ENCODE measurements at regions not wholly inside any gene's neighbourhood (a gene's known extent, or its start where the extent isn't known, plus 50 kb on each side); places are given as distances from the start of the nearest gene placed in this dataset.
"Not testable (repeated sequence)": the region's sequence is repeated elsewhere in the genome, so short reads cannot be mapped to it uniquely, and the experiment has no call there.

GRCh38 chr10:4162571-4163286 lies 377.7 kb upstream of the KLF6 start:
- no peaks in the 10 kb centered on the region for H3K4me1 ChIP-seq (replicated peaks)
- no peak for DNase-seq (ENCODE audit: low read depth in 1 of 2, low spot score in 2 of 2)
- no peak overlapping the region for H3K4me3 ChIP-seq
- H3K27ac ChIP-seq: no peak overlapping the region
- no peaks in the 10 kb centered on the region for H3K36me3 ChIP-seq
- no peaks in the 10 kb centered on the region for H3K9me3 ChIP-seq (replicated peaks)
- H3K27me3 ChIP-seq (replicated peaks): no peaks in the 10 kb centered on the region

DNA sequence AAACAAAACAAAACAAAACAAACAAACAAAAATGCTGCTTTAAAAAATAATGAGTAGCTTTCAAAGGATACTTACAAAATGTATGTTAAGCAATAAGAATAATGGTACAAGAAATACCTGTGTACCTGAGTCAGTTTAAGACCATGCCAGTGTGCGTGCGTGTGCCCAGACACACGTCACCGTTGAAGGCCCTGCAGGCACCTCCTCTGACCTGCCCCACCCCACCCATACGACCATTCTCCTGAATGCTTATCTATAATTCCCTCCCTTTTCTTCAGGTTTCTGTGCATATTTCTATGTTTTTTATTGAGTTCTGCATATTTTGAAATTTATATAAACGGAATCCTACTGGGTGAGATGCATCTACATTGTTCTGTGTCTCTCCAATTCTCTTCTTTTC lies 374.2 kb upstream of the KLF6 start:
- Histone ChIP-seq H3K4me3 (no peak overlapping the region), H3K9me3 (replicated peaks) (no peaks in the 10 kb centered on the region), H3K27me3 (replicated peaks) (no peaks in the 10 kb centered on the region), H3K36me3 (no peaks in the 10 kb centered on the region), H3K27ac (no peak overlapping the region), H3K4me1 (replicated peaks) (no peaks in the 10 kb centered on the region)
- DNase-seq (ENCODE audit: low read depth in 1 of 2, low spot score in 2 of 2): no peak

GRCh38 chr10:4154191-4154715 lies 369.2 kb upstream of the KLF6 start:
- Histone ChIP-seq H3K4me3 (no peak overlapping the region), H3K27ac (no peak overlapping the region), H3K4me1 (replicated peaks) (no peaks in the 10 kb centered on the region), H3K27me3 (replicated peaks) (no peaks in the 10 kb centered on the region), H3K36me3 (no peaks in the 10 kb centered on the region), H3K9me3 (replicated peaks) (no peaks in the 10 kb centered on the region)
- DNase-seq (ENCODE audit: low read depth in 1 of 2, low spot score in 2 of 2): no peak

GRCh38 chr10:4151466-4151865 lies 366.5 kb upstream of the KLF6 start:
- Histone ChIP-seq H3K27me3 (replicated peaks) (no peaks in the 10 kb centered on the region), H3K36me3 (no peaks in the 10 kb centered on the region), H3K27ac (no peak overlapping the region), H3K4me1 (replicated peaks) (no peaks in the 10 kb centered on the region), H3K4me3 (no peak overlapping the region), H3K9me3 (replicated peaks) (no peaks in the 10 kb centered on the region)
- DNase-seq (ENCODE audit: low read depth in 1 of 2, low spot score in 2 of 2): no peak

GRCh38 chr10:4150676-4151075 lies 365.7 kb upstream of the KLF6 start:
- no peak overlapping the region for H3K27ac ChIP-seq
- H3K4me3 ChIP-seq: no peak overlapping the region
- no peaks in the 10 kb centered on the region for H3K27me3 ChIP-seq (replicated peaks)
- DNase-seq (ENCODE audit: low read depth in 1 of 2, low spot score in 2 of 2): no peak
- no peaks in the 10 kb centered on the region for H3K36me3 ChIP-seq
- no peaks in the 10 kb centered on the region for H3K9me3 ChIP-seq (replicated peaks)
- no peaks in the 10 kb centered on the region for H3K4me1 ChIP-seq (replicated peaks)

DNA sequence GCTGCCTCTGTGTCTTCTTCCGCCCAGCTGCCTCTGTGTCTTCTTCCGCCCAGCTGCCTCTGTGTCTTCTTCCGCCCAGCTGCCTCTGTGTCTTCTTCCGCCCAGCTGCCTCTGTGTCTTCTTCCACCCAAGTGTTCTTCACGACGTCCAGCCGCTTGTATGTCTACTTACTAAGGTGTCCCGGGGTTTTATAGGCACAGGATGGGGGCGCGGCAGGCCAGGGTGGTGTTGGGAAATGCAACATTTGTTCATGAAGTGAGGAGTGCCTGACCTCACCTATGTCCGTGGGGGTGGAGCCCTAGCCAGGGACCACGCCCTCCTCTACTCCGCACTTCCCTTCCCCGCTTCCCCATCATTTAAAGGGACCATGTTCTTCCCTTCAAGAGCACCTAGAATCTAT lies 364.5 kb upstream of the KLF6 start:
- not testable (repeated sequence) for H3K9me3 ChIP-seq (replicated peaks); DNase-seq (ENCODE audit: low read depth in 1 of 2, low spot score in 2 of 2); H3K27ac ChIP-seq; H3K4me3 ChIP-seq; H3K4me1 ChIP-seq (replicated peaks); H3K36me3 ChIP-seq; H3K27me3 ChIP-seq (replicated peaks)

DNA sequence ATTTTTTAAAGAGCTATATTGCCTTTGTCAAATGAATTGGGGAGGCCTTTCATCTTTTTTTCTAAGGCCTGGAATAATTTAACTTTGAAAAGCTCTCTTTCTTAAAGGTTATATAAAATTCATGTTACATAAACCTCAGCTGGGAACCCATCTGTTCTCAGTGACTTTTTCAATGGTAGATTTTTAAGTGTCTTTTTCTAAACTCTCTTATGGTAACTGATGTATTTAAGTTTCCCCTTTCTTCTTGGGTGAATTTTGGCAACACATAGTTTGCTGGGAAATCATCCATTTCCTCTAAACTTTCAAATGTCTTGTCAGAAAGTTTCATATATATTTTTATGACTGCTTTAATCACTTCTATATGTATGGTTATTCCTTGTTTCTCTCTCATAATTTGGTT lies 362.2 kb upstream of the KLF6 start:
- Histone ChIP-seq H3K4me3 (no peak overlapping the region), H3K4me1 (replicated peaks) (peaks cover 6% of the 10 kb centered on the region), H3K36me3 (no peaks in the 10 kb centered on the region), H3K27ac (no peak overlapping the region), H3K27me3 (replicated peaks) (no peaks in the 10 kb centered on the region), H3K9me3 (replicated peaks) (no peaks in the 10 kb centered on the region)
- no peak for DNase-seq (ENCODE audit: low read depth in 1 of 2, low spot score in 2 of 2)

- H3K36me3 ChIP-seq: no peaks in the 10 kb centered on the region
- no peaks in the 10 kb centered on the region for H3K9me3 ChIP-seq (replicated peaks)
- no peaks in the 10 kb centered on the region for H3K27me3 ChIP-seq (replicated peaks)
- H3K4me3 ChIP-seq: no peak overlapping the region
- H3K4me1 ChIP-seq (replicated peaks): peaks cover 6% of the 10 kb centered on the region
- H3K27ac ChIP-seq: no peak overlapping the region
- DNase-seq (ENCODE audit: low read depth in 1 of 2, low spot score in 2 of 2): no peak
Measured at GRCh38 chr10:4144817-4145216, 359.8 kb upstream of the KLF6 start.

DNA sequence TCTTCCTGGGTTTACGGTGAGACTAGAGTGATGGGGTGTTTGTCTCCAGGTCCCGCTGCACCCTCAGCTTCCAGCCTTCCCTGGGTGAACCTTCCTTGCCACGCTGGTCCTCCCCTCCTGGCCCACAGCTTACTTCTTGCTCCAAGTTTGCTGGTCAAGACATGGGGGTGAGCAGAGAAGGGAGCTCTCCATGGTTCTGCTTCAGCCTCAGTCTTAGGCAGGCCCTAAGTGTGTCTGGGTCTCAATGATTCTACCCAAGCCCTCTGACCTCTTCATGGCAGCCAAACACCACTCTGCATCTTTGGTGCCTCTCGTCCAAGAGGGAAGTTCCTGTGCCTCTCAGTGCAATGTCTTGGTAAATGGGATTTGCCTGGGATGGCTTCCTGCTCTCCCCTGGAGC lies 356.5 kb upstream of the KLF6 start:
- Histone ChIP-seq H3K9me3 (replicated peaks) (no peaks in the 10 kb centered on the region), H3K36me3 (no peaks in the 10 kb centered on the region), H3K4me3 (no peak overlapping the region), H3K4me1 (replicated peaks) (peaks cover 6% of the 10 kb centered on the region), H3K27ac (no peak overlapping the region), H3K27me3 (replicated peaks) (no peaks in the 10 kb centered on the region)
- DNase-seq (ENCODE audit: low read depth in 1 of 2, low spot score in 2 of 2): peak in 1 of 2 experiments; percentile 11

DNA sequence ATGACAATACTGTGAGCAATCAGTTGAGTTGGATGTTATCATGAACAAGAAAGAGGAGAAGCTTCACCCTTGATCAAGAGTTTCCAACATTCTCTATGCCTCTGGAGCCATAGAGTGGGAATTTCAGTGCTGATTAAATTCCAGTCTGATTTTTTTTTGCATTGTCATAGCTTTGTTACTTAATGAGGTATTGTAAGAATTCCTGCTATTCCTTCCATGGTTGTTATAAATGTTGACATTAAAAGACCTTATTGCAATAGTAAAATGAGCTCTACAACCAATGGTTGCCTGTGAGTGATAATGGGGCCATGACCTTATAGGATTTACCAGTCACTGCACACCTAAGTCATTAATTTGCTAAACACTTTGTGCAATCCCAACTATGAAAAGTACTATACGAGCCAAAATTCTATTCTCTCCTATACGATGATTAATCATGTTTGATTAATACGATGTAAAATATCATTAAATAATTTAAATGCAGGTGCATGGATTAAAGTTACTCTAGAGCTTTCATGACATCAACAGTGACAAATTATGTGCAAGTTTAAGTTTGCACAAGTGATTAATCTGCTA lies 353.2 kb upstream of the KLF6 start:
- no peak for DNase-seq (ENCODE audit: low read depth in 1 of 2, low spot score in 2 of 2)
- Histone ChIP-seq H3K27ac (no peak overlapping the region), H3K4me3 (no peak overlapping the region), H3K27me3 (replicated peaks) (no peaks in the 10 kb centered on the region), H3K4me1 (replicated peaks) (no peaks in the 10 kb centered on the region), H3K9me3 (replicated peaks) (no peaks in the 10 kb centered on the region), H3K36me3 (no peaks in the 10 kb centered on the region)

- DNase-seq (ENCODE audit: low read depth in 1 of 2, low spot score in 2 of 2): no peak
- H3K4me3 ChIP-seq: no peak overlapping the region
- H3K36me3 ChIP-seq: no peaks in the 10 kb centered on the region
- no peaks in the 10 kb centered on the region for H3K27me3 ChIP-seq (replicated peaks)
- peaks cover 3% of the 10 kb centered on the region for H3K4me1 ChIP-seq (replicated peaks)
- no peaks in the 10 kb centered on the region for H3K9me3 ChIP-seq (replicated peaks)
- H3K27ac ChIP-seq: no peak overlapping the region
Measured at GRCh38 chr10:4137299-4137698, 352.3 kb upstream of the KLF6 start.

DNA sequence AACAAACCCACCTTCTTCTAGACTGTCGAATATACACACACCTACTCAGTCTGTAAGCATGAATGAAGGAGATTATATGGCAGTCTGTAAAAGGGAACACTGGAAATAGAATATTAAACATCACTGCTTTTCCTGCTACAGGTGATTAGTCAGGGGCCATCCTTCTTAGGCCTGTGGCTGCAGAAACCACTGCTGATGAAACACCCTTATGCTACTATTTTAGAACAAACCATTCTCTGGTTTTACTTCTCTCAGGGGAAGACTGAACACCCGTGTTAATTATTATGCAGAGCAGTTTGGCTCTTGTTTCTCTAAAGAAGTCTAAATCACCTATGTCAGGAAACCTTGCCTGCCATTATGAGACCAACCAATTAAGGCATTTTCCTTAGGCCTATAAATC lies 351.1 kb upstream of the KLF6 start:
- Histone ChIP-seq H3K27me3 (replicated peaks) (no peaks in the 10 kb centered on the region), H3K36me3 (no peaks in the 10 kb centered on the region), H3K9me3 (replicated peaks) (no peaks in the 10 kb centered on the region), H3K4me1 (replicated peaks) (peaks cover 12% of the 10 kb centered on the region), H3K4me3 (no peak overlapping the region), H3K27ac (no peak overlapping the region)
- no peak for DNase-seq (ENCODE audit: low read depth in 1 of 2, low spot score in 2 of 2)

GRCh38 chr10:4132216-4132556 lies 347.2 kb upstream of the KLF6 start:
- peak overlapping the region; percentile 71 for H3K27ac ChIP-seq
- no peak overlapping the region for H3K4me3 ChIP-seq
- H3K4me1 ChIP-seq (replicated peaks): peaks cover 19% of the 10 kb centered on the region
- H3K9me3 ChIP-seq (replicated peaks): no peaks in the 10 kb centered on the region
- no peaks in the 10 kb centered on the region for H3K27me3 ChIP-seq (replicated peaks)
- H3K36me3 ChIP-seq: no peaks in the 10 kb centered on the region
- DNase-seq (ENCODE audit: low read depth in 1 of 2, low spot score in 2 of 2): no peak

DNA sequence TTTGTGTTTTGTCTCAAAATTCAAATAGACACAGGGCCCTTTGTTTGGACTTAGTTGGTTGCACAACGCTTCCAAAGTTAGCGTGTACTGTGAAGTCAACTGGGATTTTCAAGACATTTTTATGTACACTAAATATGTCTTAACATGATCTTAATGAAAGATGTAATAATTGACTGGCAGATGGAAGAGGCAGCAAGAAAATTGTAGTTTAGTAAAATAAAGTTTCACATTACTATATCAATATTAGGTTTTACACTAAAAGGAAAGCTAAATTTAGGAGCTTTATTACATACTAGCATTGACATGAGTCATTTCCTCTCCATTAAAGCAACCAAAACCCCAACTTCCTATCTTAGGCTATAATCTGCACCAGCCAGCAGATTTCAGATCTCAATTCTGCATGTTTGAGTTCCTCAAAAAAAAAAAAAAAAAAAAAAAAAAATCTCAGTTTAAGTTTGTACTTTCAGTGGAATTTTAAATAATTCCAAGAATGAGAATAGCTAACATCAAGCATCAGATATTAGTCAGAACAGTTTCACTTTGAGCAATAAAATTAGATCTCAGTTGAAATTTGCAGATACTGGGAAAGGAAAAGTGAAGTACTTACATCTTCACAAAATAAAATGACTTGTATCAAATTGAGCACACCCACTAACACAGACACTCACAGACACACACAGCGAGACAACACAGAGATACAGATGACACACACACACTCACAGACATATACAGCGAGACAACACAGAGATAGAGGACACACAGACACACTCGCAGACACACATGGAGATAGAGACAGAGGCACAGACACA lies 346.6 kb upstream of the KLF6 start:
- Histone ChIP-seq H3K9me3 (replicated peaks) (no peaks in the 10 kb centered on the region), H3K27me3 (replicated peaks) (no peaks in the 10 kb centered on the region), H3K27ac (peak overlapping the region; percentile 71), H3K4me3 (no peak overlapping the region), H3K4me1 (replicated peaks) (peaks cover 19% of the 10 kb centered on the region), H3K36me3 (no peaks in the 10 kb centered on the region)
- DNase-seq (ENCODE audit: low read depth in 1 of 2, low spot score in 2 of 2): peak in 1 of 2 experiments; percentile 83
